GM13977 (cell line): ENCODE measurements at regions not wholly inside any gene's neighbourhood (a gene's known extent, or its start where the extent isn't known, plus 50 kb on each side); places are given as distances from the start of the nearest gene placed in this dataset.
"Not testable (repeated sequence)": the region's sequence is repeated elsewhere in the genome, so short reads cannot be mapped to it uniquely, and the experiment has no call there.

ENCODE experiments used
- DNase-seq: peaks from one replicate; pipeline ENCODE4 v3.0.0; 2012; ENCODE audit warnings: low spot score
- CTCF ChIP-seq: IDR thresholded peaks from 2 replicates; pipeline ENCODE4 v1.5.1; 2012; ENCODE audit warnings: mild to moderate bottlenecking, control low read depth; ENCODE audit not compliant: insufficient read depth; ENCODE audit errors: extremely low read depth, missing control alignments
- in situ Hi-C: fragments of 300-500 bp; cut with MboI; formaldehyde crosslinking; loops from one replicate; pipeline ENCODE4 v1.12.0; 2022; ENCODE audit warnings: low sequenced_read_pairs, low pct_unique_long_range_greater_than_20kb, mixed read lengths, inconsistent platforms; ENCODE audit not compliant: unreplicated experiment

- no peak for DNase-seq
- TF ChIP-seq CTCF: no peak
Observed at GRCh38 chr1:228845101-228845500, 109.8 kb downstream of the RHOU start.

GRCh38 chr1:228846952-228847351, 111.7 kb downstream of the RHOU start:
- TF ChIP-seq CTCF: no peak
- in situ Hi-C loops: no loop called here
- no peak for DNase-seq

More at GRCh38 chr1:228845101-228845500, 109.8 kb downstream of the RHOU start:
- in situ Hi-C loops: no loop called here

- in situ Hi-C loops, DNase-seq: not testable (repeated sequence)
Observed at GRCh38 chr1:228847451-228847850, 112.2 kb downstream of the RHOU start.

- no peak for TF ChIP-seq CTCF
- no peak for DNase-seq
- in situ Hi-C loops: no loop called here
Observed at GRCh38 chr1:228848406-228848805, 113.1 kb downstream of the RHOU start.

GRCh38 chr1:228849011-228849541, 113.8 kb downstream of the RHOU start:
- no peak for TF ChIP-seq CTCF
- in situ Hi-C loops: no loop called here
- no peak for DNase-seq

GRCh38 chr1:228850141-228851100, 115.1 kb downstream of the RHOU start:
- in situ Hi-C loops: no loop called here
- DNase-seq: no peak

More at GRCh38 chr1:228850141-228851100, 115.1 kb downstream of the RHOU start:
- TF ChIP-seq CTCF: no peak
